HG03064 (cell line): ENCODE measurements at regions not wholly inside any gene's neighbourhood (a gene's known extent, or its start where the extent isn't known, plus 50 kb on each side); places are given as distances from the start of the nearest gene placed in this dataset.

Experiments
- ATAC-seq: cut with Tn5 transposase; IDR thresholded peaks from one replicate; pipeline ENCODE4 v1.9.1; 2021; ENCODE audit warnings: low read depth; ENCODE audit not compliant: unreplicated experiment

- no peak for ATAC-seq
Measured at GRCh38 chr3:187618722-187619121, 51.5 kb downstream of the SST start.

GRCh38 chr3:187617213-187617612 lies 53.0 kb downstream of the SST start:
- no peak for ATAC-seq

- ATAC-seq = peak; percentile 59
Measured at GRCh38 chr3:187616307-187616972, 53.8 kb downstream of the SST start.

GRCh38 chr3:187615630-187616029 lies 54.6 kb downstream of the SST start:
- ATAC-seq = no peak

- ATAC-seq = no peak
Measured at GRCh38 chr3:187612656-187613055, 57.5 kb downstream of the SST start.

GRCh38 chr3:187610981-187611511 lies 59.1 kb downstream of the SST start:
- no peak for ATAC-seq

- no peak for ATAC-seq
Measured at GRCh38 chr3:187594272-187594671, 75.9 kb downstream of the SST start.

GRCh38 chr3:187593451-187593850 lies 76.7 kb downstream of the SST start:
- ATAC-seq = no peak

GRCh38 chr3:187590861-187591576 lies 79.2 kb downstream of the SST start:
- no peak for ATAC-seq

GRCh38 chr3:187587076-187587475 lies 83.1 kb downstream of the SST start:
- ATAC-seq = no peak

GRCh38 chr3:187586226-187586625 lies 84.0 kb downstream of the SST start:
- ATAC-seq = no peak

GRCh38 chr3:187572441-187572840 lies 97.8 kb downstream of the SST start:
- ATAC-seq = no peak

GRCh38 chr3:187571701-187572100 lies 98.5 kb downstream of the SST start:
- no peak for ATAC-seq

GRCh38 chr3:187570776-187571175 lies 99.4 kb downstream of the SST start:
- ATAC-seq = no peak

- no peak for ATAC-seq
Measured at GRCh38 chr3:187568171-187568570, 102.0 kb downstream of the SST start.

GRCh38 chr3:187567661-187568121 lies 102.5 kb downstream of the SST start:
- no peak for ATAC-seq

- no peak for ATAC-seq
Measured at GRCh38 chr3:187567021-187567420, 103.2 kb downstream of the SST start.

GRCh38 chr3:187565701-187566100 lies 104.5 kb downstream of the SST start:
- no peak for ATAC-seq

- no peak for ATAC-seq
Measured at GRCh38 chr3:187558990-187559389, 111.2 kb downstream of the SST start.

GRCh38 chr3:187551416-187551815 lies 118.8 kb downstream of the SST start:
- no peak for ATAC-seq

- no peak for ATAC-seq
Measured at GRCh38 chr3:187550446-187550845, 119.7 kb downstream of the SST start.

GRCh38 chr3:187545366-187545765 lies 124.8 kb downstream of the SST start:
- no peak for ATAC-seq
